Peyer's patch (tissue), 4 donors: ENCODE measurements at regions not wholly inside any gene's neighbourhood (a gene's known extent, or its start where the extent isn't known, plus 50 kb on each side); places are given as distances from the start of the nearest gene placed in this dataset.

Experiments used
- POLR2A ChIP-seq, 2 donors: fragments of 450-650 bp; IDR thresholded peaks; one replicate each; pipeline ENCODE4 v1.5.1; 2017; ENCODE audit warnings: antibody characterized with exemption in 2 of 2, mild to moderate bottlenecking in 2 of 2, moderate library complexity in 2 of 2
- TF ChIP-seq, protein P1 (sequence below), 6 experiments: fragments of 450-650 bp in 4 of 6; fragments of 200-600 bp in 2 of 6; sonication (generic) in 1 of 6; IDR thresholded peaks; one replicate each; pipeline ENCODE4 v1.5.1; 2017 to 2019; ENCODE audit warnings: antibody characterized with exemption in 6 of 6, mild to moderate bottlenecking in 3 of 6, moderate library complexity in 1 of 6

DNA sequence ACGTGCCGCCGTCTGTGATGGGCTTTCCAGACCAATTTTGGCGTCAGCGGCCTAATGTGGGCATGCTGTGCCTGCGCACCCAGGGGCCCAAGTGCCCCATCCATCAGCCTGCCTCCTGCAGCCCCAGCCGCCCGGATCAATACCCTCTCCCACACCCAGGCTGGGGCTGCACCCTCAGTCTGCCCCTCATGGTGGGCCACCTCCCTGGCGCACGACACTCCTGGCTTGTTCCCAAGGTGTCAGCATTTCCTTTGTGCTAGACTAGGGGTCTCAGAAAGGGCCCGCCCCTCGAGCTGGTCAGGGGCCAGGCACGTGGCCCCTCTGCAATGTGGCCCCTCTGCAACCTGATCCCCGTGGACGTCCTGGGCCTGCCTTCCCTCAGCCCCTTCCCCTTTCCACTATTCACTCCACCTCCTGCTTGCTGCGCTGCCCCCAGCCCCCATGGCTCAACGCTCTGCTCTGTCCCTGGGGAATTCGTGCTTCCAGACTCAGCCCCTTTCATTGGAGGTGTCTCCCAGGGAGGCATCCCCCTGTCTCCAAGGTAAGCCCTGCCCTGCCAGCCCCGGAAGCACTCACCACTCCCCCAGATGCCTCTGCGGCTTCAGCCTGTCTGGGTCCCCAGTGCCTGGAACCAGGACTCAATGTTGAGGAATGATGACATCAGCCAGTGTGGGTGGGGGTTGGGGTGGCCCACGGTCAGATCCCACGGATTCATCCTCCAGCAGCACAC lies 130.8 kb downstream of the HMX1 start:
- TF ChIP-seq, protein P1, sequence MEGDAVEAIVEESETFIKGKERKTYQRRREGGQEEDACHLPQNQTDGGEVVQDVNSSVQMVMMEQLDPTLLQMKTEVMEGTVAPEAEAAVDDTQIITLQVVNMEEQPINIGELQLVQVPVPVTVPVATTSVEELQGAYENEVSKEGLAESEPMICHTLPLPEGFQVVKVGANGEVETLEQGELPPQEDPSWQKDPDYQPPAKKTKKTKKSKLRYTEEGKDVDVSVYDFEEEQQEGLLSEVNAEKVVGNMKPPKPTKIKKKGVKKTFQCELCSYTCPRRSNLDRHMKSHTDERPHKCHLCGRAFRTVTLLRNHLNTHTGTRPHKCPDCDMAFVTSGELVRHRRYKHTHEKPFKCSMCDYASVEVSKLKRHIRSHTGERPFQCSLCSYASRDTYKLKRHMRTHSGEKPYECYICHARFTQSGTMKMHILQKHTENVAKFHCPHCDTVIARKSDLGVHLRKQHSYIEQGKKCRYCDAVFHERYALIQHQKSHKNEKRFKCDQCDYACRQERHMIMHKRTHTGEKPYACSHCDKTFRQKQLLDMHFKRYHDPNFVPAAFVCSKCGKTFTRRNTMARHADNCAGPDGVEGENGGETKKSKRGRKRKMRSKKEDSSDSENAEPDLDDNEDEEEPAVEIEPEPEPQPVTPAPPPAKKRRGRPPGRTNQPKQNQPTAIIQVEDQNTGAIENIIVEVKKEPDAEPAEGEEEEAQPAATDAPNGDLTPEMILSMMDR (IDR thresholded peaks at IDR 0.05): no peak
- TF ChIP-seq POLR2A (IDR thresholded peaks at IDR 0.05): no peak
